Central memory CD8-positive, alpha-beta T cell (primary cell): ENCODE measurements at regions not wholly inside any gene's neighbourhood (a gene's known extent, or its start where the extent isn't known, plus 50 kb on each side); places are given as distances from the start of the nearest gene placed in this dataset.

Experiments used
- ATAC-seq: fragments of 150-1000 bp; cut with Tn5 transposase; replicated peaks from 2 replicates; pipeline ENCODE4 v1.10.0; 2022; ENCODE audit warnings: mild to moderate bottlenecking, moderate FRiP score, moderate number of reproducible peaks; ENCODE audit not compliant: poor library complexity, severe bottlenecking; ENCODE audit errors: extremely low read depth
- DNase-seq, 2 donors: peaks; one replicate each; pipeline ENCODE4 v3.0.0; 2021; ENCODE audit warnings: low spot score in 2 of 2
- H3K27ac Mint-ChIP-seq: one replicate; pipeline ENCODE4 v1.8.0; 2022; ENCODE audit warnings: low read depth, mild to moderate bottlenecking, moderate library complexity, mixed read lengths
- H3K27me3 Mint-ChIP-seq: one replicate; pipeline ENCODE4 v1.8.0; 2022; ENCODE audit warnings: mixed read lengths
- H3K36me3 Mint-ChIP-seq: one replicate; pipeline ENCODE4 v1.8.0; 2022; ENCODE audit warnings: mild to moderate bottlenecking, moderate library complexity, mixed read lengths; ENCODE audit not compliant: insufficient read depth
- H3K4me1 Mint-ChIP-seq: one replicate; pipeline ENCODE4 v1.8.0; 2022; ENCODE audit warnings: mixed read lengths
- H3K4me3 Mint-ChIP-seq: one replicate; pipeline ENCODE4 v1.8.0; 2022; ENCODE audit warnings: mild to moderate bottlenecking, moderate library complexity, mixed read lengths
- H3K9me3 Mint-ChIP-seq: one replicate; pipeline ENCODE4 v1.8.0; 2022; ENCODE audit warnings: mixed read lengths

DNA sequence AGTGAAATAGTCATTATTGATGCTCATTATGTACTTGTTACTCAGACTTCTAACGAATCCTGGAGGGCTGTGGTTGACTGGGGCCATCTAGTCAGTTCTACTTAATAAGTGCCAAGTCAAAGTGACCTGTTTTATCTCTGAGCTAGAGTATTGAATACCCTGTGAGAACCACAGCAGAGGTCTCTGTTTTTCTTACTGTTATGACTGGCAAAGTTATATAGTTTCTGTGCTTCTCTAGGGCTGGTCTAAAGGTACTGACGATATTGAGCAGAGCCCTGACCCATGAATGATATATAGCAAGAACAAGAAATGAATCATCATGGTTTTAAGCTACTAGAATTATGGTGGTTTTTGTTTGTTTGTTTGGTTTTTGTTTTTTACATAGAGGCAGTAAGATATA, 555.8 kb downstream of the PLA2G4A start:
- H3K4me3 Mint-ChIP-seq, result no peak overlapping the region
- ATAC-seq (no peak), DNase-seq (no peak)
- no peaks in the 10 kb centered on the region for H3K27me3 Mint-ChIP-seq
- no peaks in the 10 kb centered on the region for H3K36me3 Mint-ChIP-seq
- H3K9me3 Mint-ChIP-seq, result peaks cover 5% of the 10 kb centered on the region
- no peaks in the 10 kb centered on the region for H3K4me1 Mint-ChIP-seq
- H3K27ac Mint-ChIP-seq, result no peak overlapping the region

GRCh38 chr1:187390215-187390818, 561.6 kb downstream of the PLA2G4A start:
- no peaks in the 10 kb centered on the region for H3K36me3 Mint-ChIP-seq
- no peaks in the 10 kb centered on the region for H3K4me1 Mint-ChIP-seq
- no peak for ATAC-seq
- no peak overlapping the region for H3K4me3 Mint-ChIP-seq
- H3K27me3 Mint-ChIP-seq, result no peaks in the 10 kb centered on the region
- H3K9me3 Mint-ChIP-seq, result peaks cover 5% of the 10 kb centered on the region
- no peak overlapping the region for H3K27ac Mint-ChIP-seq
- DNase-seq, result no peak

DNA sequence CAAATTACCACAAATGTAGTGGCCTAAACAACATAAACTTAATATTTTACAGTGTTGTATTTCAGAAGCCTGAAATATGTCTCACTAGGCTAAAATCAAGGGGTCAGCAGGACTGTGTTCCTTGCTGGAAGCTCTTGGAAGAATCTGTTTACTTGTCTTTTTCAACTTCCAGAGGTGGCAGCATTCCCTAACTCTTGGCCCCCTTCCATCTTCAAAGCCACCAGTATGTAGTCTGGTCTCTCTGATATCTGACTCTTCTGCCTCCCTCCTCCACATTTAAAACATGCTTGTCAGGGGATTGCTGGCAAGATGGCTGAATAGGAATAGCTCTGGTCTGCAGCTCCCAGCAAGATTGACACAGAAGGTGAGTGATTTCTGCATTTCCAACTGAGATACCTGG, 567.5 kb downstream of the PLA2G4A start:
- no peak overlapping the region for H3K27ac Mint-ChIP-seq
- no peaks in the 10 kb centered on the region for H3K4me1 Mint-ChIP-seq
- DNase-seq (no peak), ATAC-seq (no peak)
- H3K9me3 Mint-ChIP-seq, result peaks cover 15% of the 10 kb centered on the region
- H3K27me3 Mint-ChIP-seq, result no peaks in the 10 kb centered on the region
- no peaks in the 10 kb centered on the region for H3K36me3 Mint-ChIP-seq
- H3K4me3 Mint-ChIP-seq, result no peak overlapping the region

GRCh38 chr1:187396929-187397796, 568.4 kb downstream of the PLA2G4A start:
- Mint-ChIP-seq H3K27me3 (no peaks in the 10 kb centered on the region), H3K27ac (no peak overlapping the region), H3K4me3 (no peak overlapping the region), H3K36me3 (no peaks in the 10 kb centered on the region), H3K9me3 (peaks cover 15% of the 10 kb centered on the region), H3K4me1 (no peaks in the 10 kb centered on the region)
- DNase-seq (no peak), ATAC-seq (no peak)

DNA sequence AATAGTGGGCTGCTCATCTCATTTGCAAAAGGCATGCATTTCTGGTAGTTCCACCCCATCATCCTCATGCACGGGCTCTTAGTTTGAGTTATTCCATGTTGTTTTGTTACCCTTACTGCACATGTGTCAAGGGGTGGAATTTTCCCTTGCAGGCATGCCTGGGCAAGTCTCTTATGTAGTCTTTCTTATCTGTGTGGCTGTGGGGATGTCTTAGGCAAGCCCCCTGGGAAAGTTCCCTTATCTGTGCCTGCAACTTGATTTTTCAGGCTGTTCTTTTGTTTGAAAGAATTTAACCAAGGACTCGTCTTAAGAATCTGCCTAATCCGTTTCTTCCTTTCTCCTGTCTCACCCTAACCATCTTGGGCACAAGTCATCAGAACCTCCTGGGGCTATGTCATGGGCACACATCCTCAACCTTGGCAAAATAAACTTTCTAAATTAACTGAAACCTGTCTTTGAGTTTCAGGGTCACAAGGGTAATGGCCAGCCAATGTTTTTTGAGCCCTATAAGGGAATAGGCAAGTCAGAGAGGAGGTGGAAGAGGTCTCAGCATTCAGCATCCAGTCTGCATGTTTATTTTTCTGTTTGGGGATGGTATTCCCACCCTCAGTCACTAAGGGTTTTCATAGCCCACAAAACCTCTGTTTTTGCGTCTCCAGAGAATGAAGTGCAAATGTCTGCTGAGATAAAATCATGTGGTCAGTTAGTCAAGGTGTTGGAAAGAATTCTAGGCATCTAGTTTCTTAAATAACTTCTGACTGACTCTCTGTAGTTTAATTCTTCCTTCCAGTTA, 579.7 kb downstream of the PLA2G4A start:
- Mint-ChIP-seq H3K27ac (no peak overlapping the region), H3K36me3 (no peaks in the 10 kb centered on the region), H3K9me3 (peaks cover 14% of the 10 kb centered on the region), H3K4me3 (no peak overlapping the region), H3K4me1 (no peaks in the 10 kb centered on the region), H3K27me3 (no peaks in the 10 kb centered on the region)
- no peak for DNase-seq
- ATAC-seq, result no peak

DNA sequence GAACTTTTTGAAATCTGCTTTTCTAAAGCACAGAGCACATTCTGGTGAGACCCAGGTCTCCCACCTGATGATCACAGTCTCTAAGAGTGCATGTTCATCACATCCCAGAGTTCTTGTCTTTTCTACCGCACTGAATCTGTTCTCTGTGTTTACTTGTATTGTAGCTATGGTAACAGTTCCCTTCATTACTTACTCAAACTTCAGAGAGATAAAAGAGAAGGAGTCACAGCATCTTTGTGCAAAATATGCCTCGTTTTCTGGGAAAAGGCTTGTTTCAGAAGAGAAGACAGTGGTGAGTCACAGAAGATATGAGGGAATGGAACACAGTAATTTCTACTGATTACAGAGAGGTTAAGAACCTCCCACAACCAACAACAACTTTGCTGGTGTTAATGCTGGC, 580.6 kb downstream of the PLA2G4A start:
- Mint-ChIP-seq H3K27ac (no peak overlapping the region), H3K27me3 (no peaks in the 10 kb centered on the region), H3K4me3 (no peak overlapping the region), H3K36me3 (no peaks in the 10 kb centered on the region), H3K4me1 (no peaks in the 10 kb centered on the region), H3K9me3 (peaks cover 14% of the 10 kb centered on the region)
- DNase-seq, result no peak
- ATAC-seq, result no peak

- H3K36me3 Mint-ChIP-seq, result no peaks in the 10 kb centered on the region
- H3K4me1 Mint-ChIP-seq, result no peaks in the 10 kb centered on the region
- no peak for DNase-seq
- no peak overlapping the region for H3K27ac Mint-ChIP-seq
- no peak overlapping the region for H3K4me3 Mint-ChIP-seq
- H3K9me3 Mint-ChIP-seq, result peaks cover 15% of the 10 kb centered on the region
- no peak for ATAC-seq
- no peaks in the 10 kb centered on the region for H3K27me3 Mint-ChIP-seq
These were observed 582.4 kb downstream of the PLA2G4A start for GRCh38 chr1:187411118-187411517.

DNA sequence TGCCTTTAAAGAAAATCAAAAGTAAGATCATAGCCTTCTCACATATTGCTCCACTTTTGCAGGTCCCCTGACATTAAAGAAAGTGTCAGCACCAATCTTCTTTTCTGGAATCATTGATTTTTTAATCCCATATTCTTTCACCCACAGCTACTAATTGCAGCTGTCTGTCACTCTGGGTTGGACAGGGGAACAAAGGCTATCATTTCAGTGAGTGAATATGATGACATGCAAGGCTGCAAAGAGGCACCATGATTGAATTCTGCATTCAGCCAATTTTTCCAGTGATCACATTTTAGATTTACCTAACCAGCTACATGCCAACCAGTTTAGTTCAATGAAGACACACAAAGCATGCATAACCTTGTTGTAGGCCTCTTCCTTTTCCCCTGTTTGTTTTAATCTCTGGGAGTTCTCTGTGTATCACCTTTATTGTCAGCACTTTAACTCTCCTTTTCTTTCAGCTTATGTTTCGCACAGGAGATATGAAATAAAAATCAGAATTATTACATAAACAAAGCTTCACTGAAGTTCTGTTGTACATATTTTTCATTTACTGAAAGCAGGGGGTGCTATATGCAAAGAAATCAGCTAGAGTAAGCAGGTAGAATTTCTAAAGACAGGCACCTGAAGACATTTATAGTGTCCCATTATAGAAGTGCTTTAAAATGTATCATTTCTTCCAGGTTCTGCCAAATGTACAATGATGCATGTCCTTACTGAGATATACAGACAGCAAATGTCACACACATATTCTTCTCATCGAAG, 584.8 kb downstream of the PLA2G4A start:
- Mint-ChIP-seq H3K27ac (no peak overlapping the region), H3K27me3 (no peaks in the 10 kb centered on the region), H3K9me3 (peaks cover 15% of the 10 kb centered on the region), H3K4me3 (no peak overlapping the region), H3K4me1 (no peaks in the 10 kb centered on the region), H3K36me3 (no peaks in the 10 kb centered on the region)
- ATAC-seq, result no peak
- no peak for DNase-seq

- Mint-ChIP-seq H3K36me3 (no peaks in the 10 kb centered on the region), H3K27me3 (no peaks in the 10 kb centered on the region), H3K9me3 (peaks cover 15% of the 10 kb centered on the region), H3K4me1 (no peaks in the 10 kb centered on the region), H3K27ac (no peak overlapping the region), H3K4me3 (no peak overlapping the region)
- DNase-seq, result no peak
- no peak for ATAC-seq
These were observed 586.3 kb downstream of the PLA2G4A start for GRCh38 chr1:187415065-187415464.

GRCh38 chr1:187417520-187417919, 588.8 kb downstream of the PLA2G4A start:
- no peaks in the 10 kb centered on the region for H3K36me3 Mint-ChIP-seq
- no peak overlapping the region for H3K27ac Mint-ChIP-seq
- no peaks in the 10 kb centered on the region for H3K4me1 Mint-ChIP-seq
- H3K9me3 Mint-ChIP-seq, result peaks cover 6% of the 10 kb centered on the region
- H3K27me3 Mint-ChIP-seq, result no peaks in the 10 kb centered on the region
- ATAC-seq (no peak), DNase-seq (no peak)
- no peak overlapping the region for H3K4me3 Mint-ChIP-seq

GRCh38 chr1:187433598-187433997, 604.8 kb downstream of the PLA2G4A start:
- Mint-ChIP-seq H3K9me3 (peaks cover 11% of the 10 kb centered on the region), H3K36me3 (no peaks in the 10 kb centered on the region), H3K4me3 (no peak overlapping the region)

DNA sequence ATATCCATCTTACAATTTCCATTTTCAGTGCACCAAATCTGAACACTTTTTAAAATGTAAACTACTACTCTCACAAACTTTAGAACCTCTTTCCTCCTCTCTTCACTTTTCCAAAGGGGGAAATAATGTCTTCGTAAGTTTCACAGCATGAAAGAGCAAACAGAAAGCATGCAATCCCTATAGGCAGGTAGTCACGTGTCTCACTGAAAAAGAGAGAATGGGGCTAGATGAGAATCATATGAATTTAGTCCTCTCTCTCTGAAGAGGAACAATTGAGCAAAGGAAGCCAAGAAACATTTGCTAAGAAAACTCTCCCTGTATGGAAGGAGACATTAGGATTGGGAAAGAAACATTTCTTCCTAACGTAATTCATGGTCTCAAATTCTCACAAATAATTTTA, 613.9 kb downstream of the PLA2G4A start:
- no peak for ATAC-seq
- H3K4me3 Mint-ChIP-seq, result no peak overlapping the region
- no peak overlapping the region for H3K27ac Mint-ChIP-seq
- DNase-seq, result no peak
- H3K9me3 Mint-ChIP-seq, result peaks cover 8% of the 10 kb centered on the region
- H3K36me3 Mint-ChIP-seq, result no peaks in the 10 kb centered on the region
- H3K27me3 Mint-ChIP-seq, result no peaks in the 10 kb centered on the region
- H3K4me1 Mint-ChIP-seq, result no peaks in the 10 kb centered on the region

More at GRCh38 chr1:187433598-187433997, 604.8 kb downstream of the PLA2G4A start:
- DNase-seq, result no peak
- H3K27me3 Mint-ChIP-seq, result no peaks in the 10 kb centered on the region
- ATAC-seq, result no peak
- H3K4me1 Mint-ChIP-seq, result no peaks in the 10 kb centered on the region
- H3K27ac Mint-ChIP-seq, result no peak overlapping the region
